SK-N-SH (cell line): ENCODE measurements at regions not wholly inside any gene's neighbourhood (a gene's known extent, or its start where the extent isn't known, plus 50 kb on each side); places are given as distances from the start of the nearest gene placed in this dataset.
"Not testable (repeated sequence)": the region's sequence is repeated elsewhere in the genome, so short reads cannot be mapped to it uniquely, and the experiment has no call there.

Experiments used
- CTCF ChIA-PET: fragments of 300-600, 350-600 bp; formaldehyde crosslinking; extraction: SDS; loops from one replicate; lab custom pipeline; 2021; lab: Yijun Ruan, JAX
- POLR2A ChIA-PET: fragments of 350-600 bp; sonication (Branson Sonifier 250); formaldehyde crosslinking; extraction: SDS; loops from one replicate; lab custom pipeline; 2020; ENCODE audit warnings: antibody characterized with exemption, inconsistent platforms; lab: Yijun Ruan, JAX
- DNase-seq: peaks from one replicate; pipeline ENCODE4 v3.0.0; 2012
- H2AFZ ChIP-seq: fragments of 200-600 bp; sonication (generic); 2 replicates; pipeline ENCODE4 v1.8.1; 2016; ENCODE audit warnings: antibody characterized with exemption, mild to moderate bottlenecking, low read depth
- H3F3A ChIP-seq: fragments of 200-600 bp; sonication (generic); replicated peaks from 2 replicates; pipeline ENCODE3; 2016; ENCODE audit warnings: antibody characterized with exemption, mild to moderate bottlenecking; ENCODE audit not compliant: insufficient read depth
- H3K27ac ChIP-seq, 2 experiments: fragments of 200-500 bp in 1 of 2; fragments of 200-600 bp in 1 of 2; sonication (Bioruptor generic) in 1 of 2; sonication (generic), shearing (Covaris generic) in 1 of 2; 2 replicates each; pipeline versions ENCODE4 v1.5.1 to v1.6.1; 2014 to 2016; ENCODE audit warnings: low read depth in 2 of 2, inconsistent platforms in 1 of 2, low read length in 1 of 2, mild to moderate bottlenecking in 1 of 2, mixed read lengths in 1 of 2
- H3K27me3 ChIP-seq: fragments of 200-600 bp; sonication (generic), shearing (Covaris generic); 2 replicates; pipeline ENCODE4 v1.6.1; 2016; ENCODE audit warnings: mixed run types; ENCODE audit not compliant: insufficient read depth
- H3K36me3 ChIP-seq, 2 experiments: fragments of 200-500 bp in 1 of 2; fragments of 200-600 bp in 1 of 2; sonication (Bioruptor generic) in 1 of 2; sonication (generic) in 1 of 2; replicated peaks in 1 of 2; 2 replicates each; pipeline versions ENCODE3 to v1.5.1; 2014 to 2016; ENCODE audit warnings: low read length in 1 of 2, mild to moderate bottlenecking in 1 of 2; ENCODE audit not compliant: insufficient read depth in 2 of 2, control insufficient read depth in 1 of 2
- H3K4me1 ChIP-seq, 2 experiments: fragments of 200-500 bp in 1 of 2; fragments of 200-600 bp in 1 of 2; sonication (Bioruptor generic) in 1 of 2; sonication (generic), shearing (Covaris generic) in 1 of 2; 2 replicates each; pipeline versions ENCODE4 v1.5.1 to v1.6.1; 2014 to 2016; ENCODE audit warnings: low read depth in 1 of 2, low read length in 1 of 2, mixed run types in 1 of 2; ENCODE audit not compliant: insufficient read depth in 2 of 2, control insufficient read depth in 1 of 2
- H3K4me2 ChIP-seq: fragments of 200-600 bp; sonication (generic), shearing (Covaris generic); 2 replicates; pipeline ENCODE4 v1.6.1; 2017; ENCODE audit warnings: mixed run types
- H3K4me3 ChIP-seq, 2 experiments: fragments of 200-500 bp in 1 of 2; fragments of 200-600 bp in 1 of 2; sonication (Bioruptor generic) in 1 of 2; sonication (generic), shearing (Covaris generic) in 1 of 2; 2 replicates each; pipeline versions ENCODE4 v1.5.1 to v1.8.1; 2014 to 2016; ENCODE audit warnings: low read depth in 2 of 2, inconsistent platforms in 1 of 2, low read length in 1 of 2, mild to moderate bottlenecking in 1 of 2, mixed read lengths in 1 of 2, moderate library complexity in 1 of 2
- H3K79me2 ChIP-seq: fragments of 200-600 bp; sonication (generic); 2 replicates; pipeline ENCODE4 v1.8.1; 2017; ENCODE audit warnings: mild to moderate bottlenecking; ENCODE audit not compliant: insufficient read depth
- H3K9ac ChIP-seq: fragments of 200-600 bp; sonication (generic); 2 replicates; pipeline ENCODE4 v1.6.1; 2017; ENCODE audit warnings: mixed run types
- H3K9me2 ChIP-seq: fragments of 200-600 bp; sonication (generic); 2 replicates; pipeline ENCODE4 v1.6.1; 2017; ENCODE audit warnings: mixed run types
- H3K9me3 ChIP-seq: fragments of 200-600 bp; sonication (generic); 2 replicates; pipeline ENCODE4 v1.6.1; 2017; ENCODE audit warnings: mixed run types, mild to moderate bottlenecking, moderate library complexity
- H4K20me1 ChIP-seq: fragments of 200-600 bp; sonication (generic); 2 replicates; pipeline ENCODE4 v1.6.1; 2017; ENCODE audit warnings: mild to moderate bottlenecking, mixed run types; ENCODE audit not compliant: insufficient read depth
- CTCF ChIP-seq: fragments of 200-600 bp; sonication (generic); IDR thresholded peaks from 2 replicates; pipeline ENCODE4 v1.6.1; 2017; ENCODE audit warnings: antibody characterized with exemption, mild to moderate bottlenecking, moderate library complexity
- FOXM1 ChIP-seq: IDR thresholded peaks from 2 replicates; pipeline ENCODE4 v1.4.0; 2012; ENCODE audit warnings: low read depth, mild to moderate bottlenecking
- GATA2 ChIP-seq: sonication (generic); formaldehyde crosslinking; IDR thresholded peaks from 2 replicates; pipeline ENCODE4 v1.5.0; 2020; ENCODE audit warnings: mild to moderate bottlenecking, missing genetic modification reagents
- MAX ChIP-seq: IDR thresholded peaks from 2 replicates; pipeline ENCODE4 v1.4.0; 2012; ENCODE audit warnings: low read depth
- MEF2A ChIP-seq: IDR thresholded peaks from 2 replicates; pipeline ENCODE4 v1.4.0; 2012; ENCODE audit warnings: low read depth, borderline replicate concordance
- PBX3 ChIP-seq: IDR thresholded peaks from 2 replicates; pipeline ENCODE4; 2012
- POLR2AphosphoS5 ChIP-seq: IDR thresholded peaks from 2 replicates; pipeline ENCODE4 v1.6.1; 2012; ENCODE audit warnings: low read depth, low read length
- RXRA ChIP-seq: IDR thresholded peaks from 2 replicates; pipeline ENCODE4 v1.4.0; 2012; ENCODE audit warnings: low read depth, mild to moderate bottlenecking, borderline replicate concordance
- TEAD4 ChIP-seq: IDR thresholded peaks from 2 replicates; pipeline ENCODE4 v1.4.0; 2012; ENCODE audit warnings: mild to moderate bottlenecking, borderline replicate concordance; ENCODE audit not compliant: insufficient read depth
- WGBS: methylation state at CpG from one replicate; pipeline ENCODE4 v1.1.6; 2017; ENCODE audit warnings: low lambda C conversion rate; 5-methylcytosine and 5-hydroxymethylcytosine counted together

GRCh38 chr18:78878335-78878734 is 101.3 kb upstream of the SALL3 start:
- DNase-seq, result no peak
- H3K9me2 ChIP-seq, result no peaks in the 10 kb centered on the region
- H3K27ac ChIP-seq, result no peak overlapping the region
- no peak overlapping the region for H2AFZ ChIP-seq
- ChIA-PET POLR2A (no interaction called here), CTCF (interaction anchor here (0.6 to 2.8 kb wide), 6 partner anchors 12 to 944 kb away, joined by 3 to 14 read pairs (median 6); no protein-coding TSS in a partner anchor)
- H3K4me2 ChIP-seq, result no peak overlapping the region
- TF ChIP-seq RXRA (no peak), PBX3 (no peak)
- no peaks in the 10 kb centered on the region for H3K79me2 ChIP-seq
- peaks cover 22% of the 10 kb centered on the region; the same call in 1 of the 2 replicates for H3K27me3 ChIP-seq
- no peaks in the 10 kb centered on the region for H3K9me3 ChIP-seq
- no peak overlapping the region for H3K4me3 ChIP-seq
- H3K4me1 ChIP-seq, result no peaks in the 10 kb centered on the region
- 52% methylated on average over 15 of the region's 15 CpGs for WGBS
- H3K9ac ChIP-seq, result no peak overlapping the region
- H3F3A ChIP-seq, result no peaks in the 10 kb centered on the region
- H3K36me3 ChIP-seq, result no peaks in the 10 kb centered on the region
- H4K20me1 ChIP-seq, result no peaks in the 10 kb centered on the region

DNA sequence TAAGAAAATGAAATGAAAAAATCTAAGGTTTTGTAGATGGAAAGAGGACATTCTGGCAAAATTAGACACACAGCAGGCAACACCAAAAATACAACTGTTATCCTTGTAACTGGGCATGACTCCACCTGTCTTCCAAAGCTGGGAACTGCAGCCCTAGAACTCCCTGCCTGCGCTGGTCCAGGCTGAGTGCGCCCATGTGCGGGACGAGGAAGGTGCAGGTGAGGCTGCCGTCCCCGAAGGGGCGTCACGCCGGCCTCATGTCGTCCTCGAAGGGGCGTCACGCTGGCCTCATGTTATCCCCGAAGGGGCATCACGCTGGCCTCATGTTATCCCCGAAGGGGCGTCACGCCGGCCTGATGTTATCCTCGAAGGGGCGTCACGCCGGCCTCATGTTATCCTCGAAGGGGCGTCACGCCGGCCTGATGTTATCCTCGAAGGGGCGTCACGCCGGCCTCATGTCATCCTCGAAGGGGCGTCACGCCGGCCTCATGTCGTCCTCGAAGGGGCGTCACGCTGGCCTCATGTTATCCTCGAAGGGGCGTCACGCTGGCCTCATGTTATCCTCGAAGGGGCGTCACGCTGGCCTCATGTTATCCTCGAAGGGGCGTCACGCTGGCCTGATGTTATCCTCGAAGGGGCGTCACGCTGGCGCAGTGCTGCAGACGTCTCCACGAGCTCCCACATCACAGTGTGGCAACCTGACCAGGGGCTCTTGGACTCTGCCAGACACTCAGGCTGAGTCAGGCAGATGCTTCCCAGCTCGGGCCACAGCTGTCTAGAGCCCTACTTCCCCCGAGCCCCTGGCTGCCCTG is 100.3 kb upstream of the SALL3 start:
- H3F3A ChIP-seq, H3K79me2 ChIP-seq, H3K9me3 ChIP-seq, H3K9ac ChIP-seq, H3K36me3 ChIP-seq, H3K4me2 ChIP-seq, POLR2A ChIA-PET, H4K20me1 ChIP-seq, H3K4me1 ChIP-seq, H3K27ac ChIP-seq, H3K4me3 ChIP-seq: not testable (repeated sequence)
- CTCF ChIA-PET, result interaction anchor here (0.6 to 2.8 kb wide), 9 partner anchors 11 to 52 kb away, joined by 3 to 14 read pairs (median 4); no protein-coding TSS in a partner anchor
- peaks cover 22% of the 10 kb centered on the region; the same call in 1 of the 2 replicates for H3K27me3 ChIP-seq
- WGBS, result 9% methylated on average over 16 of the region's 56 CpGs
- DNase-seq, result peak; percentile 65
- TF ChIP-seq CTCF, result peak; percentile 60
- TF ChIP-seq, all 33 proteins: peak for 1; not testable (repeated sequence) for 32
- not testable (repeated sequence) for H3K9me2 ChIP-seq, H2AFZ ChIP-seq

DNA sequence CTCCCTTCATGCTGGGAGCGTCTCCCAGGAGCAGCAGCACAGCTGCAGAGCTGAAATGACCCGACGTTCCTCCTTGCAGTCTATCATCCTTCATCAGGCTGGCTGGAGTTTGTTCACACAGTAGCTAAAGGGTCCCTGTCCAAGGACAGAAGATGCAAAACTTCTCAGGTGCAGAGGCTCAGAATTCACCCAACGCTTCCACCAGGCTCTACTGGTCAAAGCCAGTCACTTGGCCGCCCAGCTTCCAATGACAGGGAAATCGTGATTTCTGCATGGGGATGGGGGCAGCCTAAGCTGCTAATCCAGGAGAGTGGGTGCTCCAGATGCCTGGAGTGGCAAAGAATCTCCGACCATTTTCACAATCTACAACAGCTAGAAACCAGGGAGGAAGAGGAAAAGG is 97.0 kb upstream of the SALL3 start:
- peaks cover 4% of the 10 kb centered on the region; the same call in 1 of the 2 replicates for H3K27me3 ChIP-seq
- H3K9ac ChIP-seq, result no peak overlapping the region
- 1% methylated on average over 7 of the region's 7 CpGs for WGBS
- ChIA-PET CTCF (no interaction called here), POLR2A (no interaction called here)
- no peaks in the 10 kb centered on the region for H3F3A ChIP-seq
- H2AFZ ChIP-seq, result no peak overlapping the region
- no peaks in the 10 kb centered on the region for H3K36me3 ChIP-seq
- no peak for DNase-seq
- no peaks in the 10 kb centered on the region; the same call in 1 of the 2 replicates for H3K9me3 ChIP-seq
- no peaks in the 10 kb centered on the region for H3K9me2 ChIP-seq
- no peaks in the 10 kb centered on the region for H3K79me2 ChIP-seq
- H3K4me1 ChIP-seq, result no peaks in the 10 kb centered on the region
- TF ChIP-seq FOXM1, result no peak
- TF ChIP-seq GATA2 (CRISPR knock-in tag), result no peak
- TF ChIP-seq POLR2AphosphoS5, result no peak
- TF ChIP-seq TEAD4, result no peak
- TF ChIP-seq MAX, result no peak
- no peak for TF ChIP-seq MEF2A
- TF ChIP-seq RXRA, result no peak
- H3K4me3 ChIP-seq, result no peak overlapping the region
- H3K4me2 ChIP-seq, result no peak overlapping the region
- no peak overlapping the region for H3K27ac ChIP-seq
- no peaks in the 10 kb centered on the region for H4K20me1 ChIP-seq
